ENCODE measurements at regions not wholly inside any gene's neighbourhood (a gene's known extent, or its start where the extent isn't known, plus 50 kb on each side); places are given as distances from the start of the nearest gene placed in this dataset.

DNA sequence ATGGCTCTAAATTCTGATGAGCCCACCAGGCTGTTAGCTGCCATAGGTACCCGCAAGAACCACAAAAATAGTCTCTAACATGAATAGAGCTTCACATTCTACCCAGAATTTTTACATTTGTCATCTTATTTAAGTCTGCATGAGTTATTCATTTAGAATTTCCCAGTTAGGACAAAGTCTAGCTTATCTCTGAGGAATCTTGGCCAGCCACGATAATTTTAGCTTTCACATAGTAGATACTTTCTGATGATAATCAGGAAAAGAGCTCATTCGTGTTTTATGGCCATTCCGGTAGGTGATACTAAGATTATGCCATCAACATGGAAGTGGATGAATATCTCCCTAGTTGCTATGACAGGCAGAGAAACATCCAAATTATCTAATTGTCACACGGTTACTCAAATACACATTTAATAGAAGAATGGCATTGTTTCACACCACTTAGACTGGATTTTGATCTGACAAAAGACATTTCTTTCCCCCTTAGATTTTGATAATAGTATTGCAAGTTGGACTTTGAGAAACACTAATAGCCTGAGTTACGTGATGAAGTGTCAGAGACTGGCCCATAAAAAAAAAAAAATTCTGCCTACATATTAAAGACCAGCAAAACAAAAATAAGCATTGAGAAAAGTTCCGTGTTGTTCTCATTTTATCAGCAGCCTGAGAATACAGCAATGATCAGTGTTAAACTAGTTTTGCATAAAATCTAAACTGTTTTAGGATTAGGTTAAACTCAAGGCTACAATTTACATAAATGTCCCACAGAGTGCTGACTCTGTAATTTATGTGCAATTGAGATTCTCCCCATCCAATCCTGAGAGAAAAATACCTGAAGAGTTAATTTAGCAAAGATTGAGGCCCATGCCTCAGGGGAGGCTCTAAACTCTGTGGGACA is 397.5 kb upstream of the ARID1B start:
- H3K27ac ChIP-seq (ENCODE audit: low read depth, low read length, severe bottlenecking): peak overlapping the region; percentile 38
- WGBS, 2 experiments (ENCODE audit: insufficient coverage in 2 of 2): 60 to 100% methylated on average over 1 to 2 of the region's 7 CpGs
- no peak overlapping the region for H3K4me3 ChIP-seq (ENCODE audit: extremely low read depth, insufficient read depth, low read length, poor library complexity, severe bottlenecking)
- H3K4me1 ChIP-seq (ENCODE audit: control insufficient read depth, insufficient read depth, low read length, poor library complexity, severe bottlenecking): peaks cover 8% of the 10 kb centered on the region
- H3K36me3 ChIP-seq (ENCODE audit: control insufficient read depth, insufficient read depth, low read length): no peaks in the 10 kb centered on the region
- H3K9me3 ChIP-seq (ENCODE audit: control insufficient read depth, low read length): no peaks in the 10 kb centered on the region

DNA sequence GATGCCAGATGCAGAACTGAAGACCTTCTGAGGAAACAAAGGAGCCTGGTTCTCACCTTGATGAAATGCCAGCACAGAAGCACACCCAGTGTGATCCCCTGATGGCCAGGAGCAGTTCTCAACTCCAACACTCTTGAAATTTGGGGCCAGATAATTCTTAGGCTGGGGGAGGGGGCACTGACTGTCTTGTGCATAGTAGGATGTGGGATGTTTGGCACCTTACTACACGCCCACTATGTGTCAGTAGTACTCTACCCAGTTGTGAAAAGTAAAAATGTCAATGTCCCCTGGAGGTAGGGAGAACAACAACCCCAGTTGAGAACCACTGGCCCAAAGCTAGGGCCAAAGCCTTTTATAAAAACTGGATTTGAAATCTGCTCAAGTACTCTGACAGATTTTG is 398.3 kb upstream of the ARID1B start:
- no peaks in the 10 kb centered on the region for H3K36me3 ChIP-seq (ENCODE audit: control insufficient read depth, insufficient read depth, low read length)
- H3K27ac ChIP-seq (ENCODE audit: low read depth, low read length, severe bottlenecking): no peak overlapping the region
- H3K9me3 ChIP-seq (ENCODE audit: control insufficient read depth, low read length): no peaks in the 10 kb centered on the region
- H3K4me3 ChIP-seq (ENCODE audit: extremely low read depth, insufficient read depth, low read length, poor library complexity, severe bottlenecking): no peak overlapping the region
- peaks cover 8% of the 10 kb centered on the region for H3K4me1 ChIP-seq (ENCODE audit: control insufficient read depth, insufficient read depth, low read length, poor library complexity, severe bottlenecking)
- WGBS, 2 experiments (ENCODE audit: insufficient coverage in 2 of 2): no CpG with 5 or more reads among the region's 1 CpG

DNA sequence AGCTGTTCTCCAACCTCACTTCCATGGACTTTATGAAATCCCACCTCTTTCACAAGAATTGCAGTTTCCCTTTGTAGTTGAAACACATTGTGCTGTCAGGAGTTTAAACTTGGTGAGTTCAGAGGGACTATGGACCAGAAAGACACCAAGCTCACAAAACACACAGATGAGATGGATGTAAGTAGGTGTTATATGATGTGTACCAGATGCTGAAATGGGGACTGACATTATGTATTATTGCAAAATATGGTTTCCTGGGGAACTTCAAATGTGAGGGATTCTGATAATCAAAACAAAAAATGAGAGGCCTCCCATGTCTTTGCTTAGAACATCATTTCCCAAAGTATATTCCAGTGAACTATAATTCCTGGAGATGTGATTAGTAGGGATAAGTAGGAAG is 401.1 kb upstream of the ARID1B start:
- Histone ChIP-seq H3K36me3 (ENCODE audit: control insufficient read depth, insufficient read depth, low read length) (no peaks in the 10 kb centered on the region), H3K27ac (ENCODE audit: low read depth, low read length, severe bottlenecking) (no peak overlapping the region), H3K4me1 (ENCODE audit: control insufficient read depth, insufficient read depth, low read length, poor library complexity, severe bottlenecking) (peaks cover 8% of the 10 kb centered on the region), H3K9me3 (ENCODE audit: control insufficient read depth, low read length) (no peaks in the 10 kb centered on the region), H3K4me3 (ENCODE audit: extremely low read depth, insufficient read depth, low read length, poor library complexity, severe bottlenecking) (no peak overlapping the region)

- H3K4me1 ChIP-seq (ENCODE audit: control insufficient read depth, insufficient read depth, low read length, poor library complexity, severe bottlenecking): no peaks in the 10 kb centered on the region
- no peaks in the 10 kb centered on the region for H3K36me3 ChIP-seq (ENCODE audit: control insufficient read depth, insufficient read depth, low read length)
- no peak overlapping the region for H3K27ac ChIP-seq (ENCODE audit: low read depth, low read length, severe bottlenecking)
- H3K4me3 ChIP-seq (ENCODE audit: extremely low read depth, insufficient read depth, low read length, poor library complexity, severe bottlenecking): no peak overlapping the region
- 86 to 87% methylated on average over 6 of the region's 12 CpGs for WGBS, 2 experiments (ENCODE audit: insufficient coverage in 2 of 2)
- H3K9me3 ChIP-seq (ENCODE audit: control insufficient read depth, low read length): no peaks in the 10 kb centered on the region
Observed at GRCh38 chr6:156359912-156360311, 417.3 kb upstream of the ARID1B start.

GRCh38 chr6:156352861-156353260 is 424.3 kb upstream of the ARID1B start:
- no peaks in the 10 kb centered on the region for H3K9me3 ChIP-seq (ENCODE audit: control insufficient read depth, low read length)
- H3K27ac ChIP-seq (ENCODE audit: low read depth, low read length, severe bottlenecking): no peak overlapping the region
- H3K36me3 ChIP-seq (ENCODE audit: control insufficient read depth, insufficient read depth, low read length): no peaks in the 10 kb centered on the region
- H3K4me1 ChIP-seq (ENCODE audit: control insufficient read depth, insufficient read depth, low read length, poor library complexity, severe bottlenecking): no peaks in the 10 kb centered on the region
- H3K4me3 ChIP-seq (ENCODE audit: extremely low read depth, insufficient read depth, low read length, poor library complexity, severe bottlenecking): no peak overlapping the region

DNA sequence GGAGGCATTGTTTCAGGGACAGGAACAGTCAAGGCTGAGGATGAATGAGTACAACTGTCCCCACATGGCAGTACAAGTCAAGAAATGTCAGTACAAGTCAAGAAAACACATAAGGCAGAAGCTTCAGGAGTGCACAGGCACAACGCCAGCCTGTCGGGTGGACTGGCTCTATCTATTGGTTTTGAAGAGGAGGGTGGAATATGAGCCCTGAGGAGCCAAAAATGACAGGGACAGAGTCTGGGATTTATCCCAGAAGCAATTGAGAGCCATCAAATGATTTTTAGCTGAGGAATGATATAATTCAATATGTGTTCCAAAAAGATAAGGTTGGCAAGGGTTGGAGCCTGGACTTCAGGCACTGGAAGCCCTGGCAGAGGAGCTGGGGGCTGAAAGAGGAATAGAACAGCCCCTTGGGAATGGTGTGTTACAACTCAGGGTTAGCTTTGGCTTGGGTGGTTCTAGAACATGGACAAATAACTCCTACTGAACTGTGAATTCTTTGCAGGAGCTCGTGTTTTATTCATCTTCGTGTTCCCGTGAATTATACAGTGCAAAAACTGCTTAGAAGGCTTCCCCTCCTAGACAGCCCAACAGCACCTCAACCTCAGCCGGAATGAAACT is 425.7 kb upstream of the ARID1B start:
- H3K4me1 ChIP-seq (ENCODE audit: control insufficient read depth, insufficient read depth, low read length, poor library complexity, severe bottlenecking): no peaks in the 10 kb centered on the region
- H3K27ac ChIP-seq (ENCODE audit: low read depth, low read length, severe bottlenecking): no peak overlapping the region
- no peaks in the 10 kb centered on the region for H3K36me3 ChIP-seq (ENCODE audit: control insufficient read depth, insufficient read depth, low read length)
- H3K4me3 ChIP-seq (ENCODE audit: extremely low read depth, insufficient read depth, low read length, poor library complexity, severe bottlenecking): no peak overlapping the region
- H3K9me3 ChIP-seq (ENCODE audit: control insufficient read depth, low read length): no peaks in the 10 kb centered on the region
- 86 to 93% methylated on average over 6 of the region's 6 CpGs for WGBS, 2 experiments (ENCODE audit: insufficient coverage in 2 of 2)

DNA sequence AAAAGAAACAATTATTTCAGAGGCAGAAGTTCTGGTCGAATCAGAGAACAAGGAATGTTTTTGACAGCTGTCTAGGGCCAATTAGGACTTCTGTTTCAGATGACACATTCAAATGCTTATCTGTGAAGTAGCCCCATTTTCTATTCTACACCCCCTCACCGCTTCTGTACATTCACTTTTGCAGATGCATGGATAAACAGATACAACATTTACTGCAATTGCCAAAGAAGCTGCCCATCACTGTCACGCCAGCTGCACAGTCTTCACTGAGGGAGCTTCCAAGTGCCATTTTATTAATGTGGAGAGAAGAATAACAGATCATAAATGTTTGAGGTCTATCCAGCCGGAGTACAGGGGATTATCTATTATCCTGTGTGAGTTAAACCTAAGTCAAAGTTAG is 426.8 kb upstream of the ARID1B start:
- Histone ChIP-seq H3K4me1 (ENCODE audit: control insufficient read depth, insufficient read depth, low read length, poor library complexity, severe bottlenecking) (no peaks in the 10 kb centered on the region), H3K36me3 (ENCODE audit: control insufficient read depth, insufficient read depth, low read length) (no peaks in the 10 kb centered on the region), H3K4me3 (ENCODE audit: extremely low read depth, insufficient read depth, low read length, poor library complexity, severe bottlenecking) (no peak overlapping the region), H3K9me3 (ENCODE audit: control insufficient read depth, low read length) (no peaks in the 10 kb centered on the region), H3K27ac (ENCODE audit: low read depth, low read length, severe bottlenecking) (no peak overlapping the region)
- 86 to 89% methylated on average over 2 to 4 of the region's 4 CpGs for WGBS, 2 experiments (ENCODE audit: insufficient coverage in 2 of 2)

GRCh38 chr6:156348849-156349248 is 428.3 kb upstream of the ARID1B start:
- WGBS, 2 experiments (ENCODE audit: insufficient coverage in 2 of 2): 71 to 83% methylated on average over 1 of the region's 2 CpGs
- Histone ChIP-seq H3K4me1 (ENCODE audit: control insufficient read depth, insufficient read depth, low read length, poor library complexity, severe bottlenecking) (no peaks in the 10 kb centered on the region), H3K9me3 (ENCODE audit: control insufficient read depth, low read length) (no peaks in the 10 kb centered on the region), H3K36me3 (ENCODE audit: control insufficient read depth, insufficient read depth, low read length) (no peaks in the 10 kb centered on the region), H3K27ac (ENCODE audit: low read depth, low read length, severe bottlenecking) (no peak overlapping the region), H3K4me3 (ENCODE audit: extremely low read depth, insufficient read depth, low read length, poor library complexity, severe bottlenecking) (no peak overlapping the region)

DNA sequence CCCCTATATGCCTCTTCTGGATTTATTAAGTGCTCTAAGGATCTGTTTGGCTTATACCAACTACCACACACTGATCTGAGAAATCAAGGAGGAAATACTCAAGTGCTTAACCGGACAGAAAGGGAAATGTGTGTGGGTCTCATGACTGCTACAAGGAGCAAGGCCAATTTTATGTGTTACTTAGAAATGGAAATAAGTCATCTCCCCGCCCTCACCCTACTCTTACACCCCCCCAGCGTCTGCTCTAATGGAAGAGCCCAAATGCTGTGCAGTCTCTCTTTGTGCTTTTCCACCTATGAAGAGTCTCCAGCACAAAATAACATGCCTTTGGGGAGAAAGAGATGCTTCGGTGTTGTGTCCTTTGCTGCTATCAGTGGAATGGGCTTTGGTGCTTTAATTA is 428.8 kb upstream of the ARID1B start:
- no peaks in the 10 kb centered on the region for H3K4me1 ChIP-seq (ENCODE audit: control insufficient read depth, insufficient read depth, low read length, poor library complexity, severe bottlenecking)
- no peak overlapping the region for H3K4me3 ChIP-seq (ENCODE audit: extremely low read depth, insufficient read depth, low read length, poor library complexity, severe bottlenecking)
- H3K9me3 ChIP-seq (ENCODE audit: control insufficient read depth, low read length): no peaks in the 10 kb centered on the region
- 86% methylated on average over 1 of the region's 4 CpGs; no CpG with 5 or more reads in 1 of the 2 experiments for WGBS, 2 experiments (ENCODE audit: insufficient coverage in 2 of 2)
- no peaks in the 10 kb centered on the region for H3K36me3 ChIP-seq (ENCODE audit: control insufficient read depth, insufficient read depth, low read length)
- H3K27ac ChIP-seq (ENCODE audit: low read depth, low read length, severe bottlenecking): no peak overlapping the region

DNA sequence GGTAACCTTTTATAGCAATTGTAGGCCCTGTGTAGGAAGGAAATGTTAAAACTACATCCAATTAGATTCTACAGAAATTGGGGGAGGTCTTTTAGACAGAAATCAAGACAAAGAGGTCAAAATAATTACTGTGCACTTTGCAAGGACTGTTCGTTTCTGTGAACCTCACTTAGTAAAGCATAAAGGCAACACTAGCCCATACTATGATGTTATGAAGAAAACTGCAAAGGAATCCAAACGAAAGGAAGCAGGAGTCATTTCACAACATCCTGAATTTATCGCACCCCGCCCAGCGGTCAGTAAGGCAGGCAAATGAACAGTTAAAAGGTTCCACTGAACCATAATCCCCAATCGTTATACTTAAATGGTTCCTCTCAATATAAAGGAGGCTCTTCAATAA is 429.5 kb upstream of the ARID1B start:
- Histone ChIP-seq H3K36me3 (ENCODE audit: control insufficient read depth, insufficient read depth, low read length) (no peaks in the 10 kb centered on the region), H3K4me3 (ENCODE audit: extremely low read depth, insufficient read depth, low read length, poor library complexity, severe bottlenecking) (no peak overlapping the region)
- WGBS, 2 experiments (ENCODE audit: insufficient coverage in 2 of 2): 78% methylated on average over 4 of the region's 6 CpGs; no CpG with 5 or more reads in 1 of the 2 experiments

GRCh38 chr6:156347246-156347645 is 429.9 kb upstream of the ARID1B start:
- Histone ChIP-seq H3K9me3 (ENCODE audit: control insufficient read depth, low read length) (no peaks in the 10 kb centered on the region), H3K4me3 (ENCODE audit: extremely low read depth, insufficient read depth, low read length, poor library complexity, severe bottlenecking) (no peak overlapping the region), H3K27ac (ENCODE audit: low read depth, low read length, severe bottlenecking) (no peak overlapping the region), H3K4me1 (ENCODE audit: control insufficient read depth, insufficient read depth, low read length, poor library complexity, severe bottlenecking) (no peaks in the 10 kb centered on the region), H3K36me3 (ENCODE audit: control insufficient read depth, insufficient read depth, low read length) (no peaks in the 10 kb centered on the region)
- 100% methylated on average over 1 of the region's 7 CpGs; no CpG with 5 or more reads in 1 of the 2 experiments for WGBS, 2 experiments (ENCODE audit: insufficient coverage in 2 of 2)

More for the DNA sequence above, 429.5 kb upstream of the ARID1B start:
- H3K4me1 ChIP-seq (ENCODE audit: control insufficient read depth, insufficient read depth, low read length, poor library complexity, severe bottlenecking): no peaks in the 10 kb centered on the region
- H3K27ac ChIP-seq (ENCODE audit: low read depth, low read length, severe bottlenecking): no peak overlapping the region
- no peaks in the 10 kb centered on the region for H3K9me3 ChIP-seq (ENCODE audit: control insufficient read depth, low read length)

Data from mesodermal cell (in vitro differentiated cells).